ENCODE measurements at regions not wholly inside any gene's neighbourhood (a gene's known extent, or its start where the extent isn't known, plus 50 kb on each side); places are given as distances from the start of the nearest gene placed in this dataset.

DNA sequence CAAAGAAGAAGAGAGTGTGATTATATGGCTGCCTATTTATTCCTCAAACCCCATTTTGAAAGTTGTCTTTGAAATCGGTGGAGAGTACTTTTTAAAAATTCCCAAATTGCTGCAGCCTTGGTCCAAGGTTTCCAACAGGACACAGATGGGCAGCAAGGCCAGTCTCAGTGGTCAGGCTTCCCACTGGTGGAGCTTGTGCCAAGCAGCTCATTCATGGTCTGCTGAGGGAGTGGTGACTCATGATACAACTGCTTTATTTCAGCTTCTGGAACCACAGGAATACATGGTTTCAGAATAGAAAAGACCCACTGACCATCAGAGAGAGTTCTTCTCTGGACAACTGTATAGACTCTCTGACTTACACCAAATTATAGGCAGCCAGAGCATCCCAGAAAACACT, 673.1 kb upstream of the KLF4 start:
- in situ Hi-C loops (cut with HindIII; ENCODE audit: extremely low pct_ligation_motif_present, low pct_unique_long_range_greater_than_20kb) (no loop called here), intact Hi-C loops (cut with micrococcal nuclease; ENCODE audit: unreplicated experiment) (no loop called here)
- H3K9ac ChIP-seq (ENCODE audit: insufficient read depth, low read depth, low read length): no peak overlapping the region
- ATAC-seq (no peak), FAIRE-seq (no peak), DNase-seq (ENCODE audit: low spot score) (no peak)
- no peak overlapping the region for H3K4me3 ChIP-seq (replicated peaks in 1 of 3; ENCODE audit: insufficient read depth in 1 of 3, low read depth in 2 of 3, low read length in 3 of 3)
- H3K9me3 ChIP-seq (ENCODE audit: low read length): no peaks in the 10 kb centered on the region
- no peak overlapping the region for H3K4me2 ChIP-seq (ENCODE audit: low read depth, low read length)
- no peak overlapping the region for H3K27ac ChIP-seq (ENCODE audit: extremely low read length, insufficient read depth, low read length)
- no peaks in the 10 kb centered on the region; a peak in 1 of 5 replicates for H3K27me3 ChIP-seq (ENCODE audit: control insufficient read depth in 1 of 2, insufficient read depth in 2 of 2, low read length in 2 of 2)
- ChIA-PET POLR2A (no interaction called here), CTCF (ENCODE audit: low intra/inter-chr PET ratio, low total read pairs) (no interaction called here)
- TF ChIP-seq, protein P1, sequence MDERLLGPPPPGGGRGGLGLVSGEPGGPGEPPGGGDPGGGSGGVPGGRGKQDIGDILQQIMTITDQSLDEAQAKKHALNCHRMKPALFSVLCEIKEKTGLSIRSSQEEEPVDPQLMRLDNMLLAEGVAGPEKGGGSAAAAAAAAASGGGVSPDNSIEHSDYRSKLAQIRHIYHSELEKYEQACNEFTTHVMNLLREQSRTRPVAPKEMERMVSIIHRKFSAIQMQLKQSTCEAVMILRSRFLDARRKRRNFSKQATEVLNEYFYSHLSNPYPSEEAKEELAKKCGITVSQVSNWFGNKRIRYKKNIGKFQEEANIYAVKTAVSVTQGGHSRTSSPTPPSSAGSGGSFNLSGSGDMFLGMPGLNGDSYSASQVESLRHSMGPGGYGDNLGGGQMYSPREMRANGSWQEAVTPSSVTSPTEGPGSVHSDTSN (CRISPR knock-in tag; IDR thresholded peaks at IDR 0.05): no peak
- no peak for TF ChIP-seq NR2F2 (IDR thresholded peaks at IDR 0.05; ENCODE audit: borderline replicate concordance, low read depth)
- TF ChIP-seq ZNF256 (CRISPR knock-in tag; conservative IDR thresholded peaks at IDR 0.05): no peak
- TF ChIP-seq HNRNPK (IDR thresholded peaks at IDR 0.05; ENCODE audit: low read depth, low read length, poor library complexity, severe bottlenecking): no peak
- no peak for TF ChIP-seq RORA (CRISPR knock-in tag; IDR thresholded peaks at IDR 0.05)
- TF ChIP-seq CENPX (CRISPR knock-in tag; IDR thresholded peaks at IDR 0.05): no peak
- TF ChIP-seq MAZ (IDR thresholded peaks at IDR 0.05; ENCODE audit: borderline replicate concordance, low read depth, low read length): no peak
- no peak for TF ChIP-seq MAZ (CRISPR knock-in tag; IDR thresholded peaks at IDR 0.05; ENCODE audit: low read depth)
- TF ChIP-seq, protein P2, sequence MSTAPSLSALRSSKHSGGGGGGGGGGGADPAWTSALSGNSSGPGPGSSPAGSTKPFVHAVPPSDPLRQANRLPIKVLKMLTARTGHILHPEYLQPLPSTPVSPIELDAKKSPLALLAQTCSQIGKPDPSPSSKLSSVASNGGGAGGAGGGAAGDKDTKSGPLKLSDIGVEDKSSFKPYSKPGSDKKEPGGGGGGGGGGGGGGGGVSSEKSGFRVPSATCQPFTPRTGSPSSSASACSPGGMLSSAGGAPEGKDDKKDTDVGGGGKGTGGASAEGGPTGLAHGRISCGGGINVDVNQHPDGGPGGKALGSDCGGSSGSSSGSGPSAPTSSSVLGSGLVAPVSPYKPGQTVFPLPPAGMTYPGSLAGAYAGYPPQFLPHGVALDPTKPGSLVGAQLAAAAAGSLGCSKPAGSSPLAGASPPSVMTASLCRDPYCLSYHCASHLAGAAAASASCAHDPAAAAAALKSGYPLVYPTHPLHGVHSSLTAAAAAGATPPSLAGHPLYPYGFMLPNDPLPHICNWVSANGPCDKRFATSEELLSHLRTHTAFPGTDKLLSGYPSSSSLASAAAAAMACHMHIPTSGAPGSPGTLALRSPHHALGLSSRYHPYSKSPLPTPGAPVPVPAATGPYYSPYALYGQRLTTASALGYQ (CRISPR knock-in tag; IDR thresholded peaks at IDR 0.05): no peak
- no peak for TF ChIP-seq PITX1 (CRISPR knock-in tag; IDR thresholded peaks at IDR 0.05)
- TF ChIP-seq ZNF672 (CRISPR knock-in tag; IDR thresholded peaks at IDR 0.05): no peak
- TF ChIP-seq AGO1 (IDR thresholded peaks at IDR 0.05; ENCODE audit: low read depth, low read length, poor library complexity, severe bottlenecking): no peak
- no peak for TF ChIP-seq THAP7 (CRISPR knock-in tag; IDR thresholded peaks at IDR 0.05)
- TF ChIP-seq GTF2F1 (IDR thresholded peaks at IDR 0.05; ENCODE audit: low read length): no peak
- no peak for TF ChIP-seq ZNF235 (CRISPR knock-in tag; IDR thresholded peaks at IDR 0.05; ENCODE audit: borderline replicate concordance)
- TF ChIP-seq ZNF720 (CRISPR knock-in tag; IDR thresholded peaks at IDR 0.05): no peak
- TF ChIP-seq SRSF4 (IDR thresholded peaks at IDR 0.05; ENCODE audit: low read depth, low read length, poor library complexity, severe bottlenecking): no peak
- no peak for TF ChIP-seq TOE1 (CRISPR knock-in tag; IDR thresholded peaks at IDR 0.05)
- TF ChIP-seq SRSF9 (IDR thresholded peaks at IDR 0.05; ENCODE audit: borderline replicate concordance, insufficient read depth, low read depth, low read length, poor library complexity, severe bottlenecking): no peak
- no peak for TF ChIP-seq EP300 (IDR thresholded peaks at IDR 0.05; ENCODE audit: low read depth in 2 of 2, low read length in 2 of 2)
- no peak for TF ChIP-seq EP300 (CRISPR knock-in tag; IDR thresholded peaks at IDR 0.05; ENCODE audit: borderline replicate concordance)
- H4K20me1 ChIP-seq (ENCODE audit: insufficient read depth, low read length): no peaks in the 10 kb centered on the region
- no TSS peak for BruUV-seq (replicated peaks)
- no peaks in the 10 kb centered on the region for H3K79me2 ChIP-seq (ENCODE audit: insufficient read depth, low read length)
- 0% methylated on average over 1 of the region's 1 CpG for WGBS (ENCODE audit: low lambda C conversion rate)
- H3K4me1 ChIP-seq (ENCODE audit: insufficient read depth, low read length): peaks cover 26% of the 10 kb centered on the region
- no peaks in the 10 kb centered on the region for H3K36me3 ChIP-seq (replicated peaks in 1 of 2; ENCODE audit: control insufficient read depth in 1 of 2, insufficient read depth in 2 of 2, low read length in 2 of 2)
- no peak overlapping the region for H2AFZ ChIP-seq (ENCODE audit: low read length)

All from HepG2 (cell line).